Liver (tissue), 3 donors: ENCODE measurements at regions not wholly inside any gene's neighbourhood (a gene's known extent, or its start where the extent isn't known, plus 50 kb on each side); places are given as distances from the start of the nearest gene placed in this dataset.

Experiments used
- CTCF ChIP-seq: fragments of 150-350 bp; IDR thresholded peaks from 2 replicates; pipeline ENCODE4 v1.5.1; 2017; ENCODE audit warnings: improper control_type of control experiment, low read depth, low read length; ENCODE audit not compliant: missing input control
- EGR1 ChIP-seq, 2 donors: IDR thresholded peaks; 2 replicates each; pipeline ENCODE4 v1.6.1; 2016 to 2018; ENCODE audit warnings: antibody characterized with exemption in 2 of 2, low read depth in 2 of 2
- HNF4G ChIP-seq: IDR thresholded peaks from 2 replicates; pipeline ENCODE4 v1.6.1; 2016; ENCODE audit warnings: antibody characterized with exemption
- JUND ChIP-seq, 2 donors: IDR thresholded peaks; 2 replicates each; pipeline ENCODE4 v1.6.1; 2016; ENCODE audit warnings: antibody characterized with exemption in 2 of 2
- MAX ChIP-seq: IDR thresholded peaks from 2 replicates; pipeline ENCODE4 v1.6.1; 2016; ENCODE audit warnings: antibody characterized with exemption
- NR2F2 ChIP-seq: IDR thresholded peaks from 2 replicates; pipeline ENCODE4 v1.6.1; 2016; ENCODE audit warnings: antibody characterized with exemption
- RXRA ChIP-seq, 2 donors: IDR thresholded peaks; 2 replicates each; pipeline ENCODE4 v1.6.1; 2017 to 2018; ENCODE audit warnings: antibody characterized with exemption in 2 of 2, mild to moderate bottlenecking in 1 of 2
- SP1 ChIP-seq: IDR thresholded peaks from 2 replicates; pipeline ENCODE4 v1.6.1; 2018; ENCODE audit warnings: antibody characterized with exemption, mild to moderate bottlenecking
- TAF1 ChIP-seq: conservative IDR thresholded peaks from 2 replicates; pipeline ENCODE4 v1.6.1; 2016; ENCODE audit warnings: antibody characterized with exemption, mild to moderate bottlenecking
- YY1 ChIP-seq: IDR thresholded peaks from 2 replicates; pipeline ENCODE4 v1.6.1; 2016; ENCODE audit warnings: antibody characterized with exemption, mild to moderate bottlenecking
- TF ChIP-seq, protein P1 (sequence below): IDR thresholded peaks from 2 replicates; pipeline ENCODE4 v1.6.1; 2016; ENCODE audit warnings: antibody characterized with exemption, mild to moderate bottlenecking
- TF ChIP-seq, protein P2 (sequence below): IDR thresholded peaks from 2 replicates; pipeline ENCODE4 v1.6.1; 2016; ENCODE audit warnings: antibody characterized with exemption
- donor health status: healthy.
- donor health status: healthy.

DNA sequence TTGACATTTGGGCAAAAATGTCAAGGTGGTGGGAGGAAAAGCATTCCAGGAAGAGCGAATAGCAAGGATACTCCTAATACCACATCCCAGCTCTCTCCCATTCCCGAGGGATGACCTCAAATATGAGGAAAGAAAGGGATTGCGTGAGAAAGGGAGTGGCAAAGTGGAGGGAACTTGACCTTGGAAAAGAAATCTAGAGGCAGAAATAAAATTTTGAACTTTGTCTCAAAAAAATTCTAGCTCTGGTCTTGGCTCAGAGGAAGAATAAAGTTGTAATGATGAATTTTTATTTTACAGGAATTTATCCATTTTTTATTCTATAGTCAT, 127.8 kb downstream of the TBX19 start:
- no peak for TF ChIP-seq CTCF
- no peak for TF ChIP-seq SP1
- no peak for TF ChIP-seq YY1
- TF ChIP-seq, protein P1, sequence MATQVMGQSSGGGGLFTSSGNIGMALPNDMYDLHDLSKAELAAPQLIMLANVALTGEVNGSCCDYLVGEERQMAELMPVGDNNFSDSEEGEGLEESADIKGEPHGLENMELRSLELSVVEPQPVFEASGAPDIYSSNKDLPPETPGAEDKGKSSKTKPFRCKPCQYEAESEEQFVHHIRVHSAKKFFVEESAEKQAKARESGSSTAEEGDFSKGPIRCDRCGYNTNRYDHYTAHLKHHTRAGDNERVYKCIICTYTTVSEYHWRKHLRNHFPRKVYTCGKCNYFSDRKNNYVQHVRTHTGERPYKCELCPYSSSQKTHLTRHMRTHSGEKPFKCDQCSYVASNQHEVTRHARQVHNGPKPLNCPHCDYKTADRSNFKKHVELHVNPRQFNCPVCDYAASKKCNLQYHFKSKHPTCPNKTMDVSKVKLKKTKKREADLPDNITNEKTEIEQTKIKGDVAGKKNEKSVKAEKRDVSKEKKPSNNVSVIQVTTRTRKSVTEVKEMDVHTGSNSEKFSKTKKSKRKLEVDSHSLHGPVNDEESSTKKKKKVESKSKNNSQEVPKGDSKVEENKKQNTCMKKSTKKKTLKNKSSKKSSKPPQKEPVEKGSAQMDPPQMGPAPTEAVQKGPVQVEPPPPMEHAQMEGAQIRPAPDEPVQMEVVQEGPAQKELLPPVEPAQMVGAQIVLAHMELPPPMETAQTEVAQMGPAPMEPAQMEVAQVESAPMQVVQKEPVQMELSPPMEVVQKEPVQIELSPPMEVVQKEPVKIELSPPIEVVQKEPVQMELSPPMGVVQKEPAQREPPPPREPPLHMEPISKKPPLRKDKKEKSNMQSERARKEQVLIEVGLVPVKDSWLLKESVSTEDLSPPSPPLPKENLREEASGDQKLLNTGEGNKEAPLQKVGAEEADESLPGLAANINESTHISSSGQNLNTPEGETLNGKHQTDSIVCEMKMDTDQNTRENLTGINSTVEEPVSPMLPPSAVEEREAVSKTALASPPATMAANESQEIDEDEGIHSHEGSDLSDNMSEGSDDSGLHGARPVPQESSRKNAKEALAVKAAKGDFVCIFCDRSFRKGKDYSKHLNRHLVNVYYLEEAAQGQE: no peak
- no peak for TF ChIP-seq EGR1 (IDR thresholded peaks at IDR 0.05; ENCODE audit: low read depth in 2 of 2)
- TF ChIP-seq MAX: no peak
- no peak for TF ChIP-seq TAF1
- TF ChIP-seq NR2F2: no peak
- no peak for TF ChIP-seq RXRA (IDR thresholded peaks at IDR 0.05)
- TF ChIP-seq, protein P2, sequence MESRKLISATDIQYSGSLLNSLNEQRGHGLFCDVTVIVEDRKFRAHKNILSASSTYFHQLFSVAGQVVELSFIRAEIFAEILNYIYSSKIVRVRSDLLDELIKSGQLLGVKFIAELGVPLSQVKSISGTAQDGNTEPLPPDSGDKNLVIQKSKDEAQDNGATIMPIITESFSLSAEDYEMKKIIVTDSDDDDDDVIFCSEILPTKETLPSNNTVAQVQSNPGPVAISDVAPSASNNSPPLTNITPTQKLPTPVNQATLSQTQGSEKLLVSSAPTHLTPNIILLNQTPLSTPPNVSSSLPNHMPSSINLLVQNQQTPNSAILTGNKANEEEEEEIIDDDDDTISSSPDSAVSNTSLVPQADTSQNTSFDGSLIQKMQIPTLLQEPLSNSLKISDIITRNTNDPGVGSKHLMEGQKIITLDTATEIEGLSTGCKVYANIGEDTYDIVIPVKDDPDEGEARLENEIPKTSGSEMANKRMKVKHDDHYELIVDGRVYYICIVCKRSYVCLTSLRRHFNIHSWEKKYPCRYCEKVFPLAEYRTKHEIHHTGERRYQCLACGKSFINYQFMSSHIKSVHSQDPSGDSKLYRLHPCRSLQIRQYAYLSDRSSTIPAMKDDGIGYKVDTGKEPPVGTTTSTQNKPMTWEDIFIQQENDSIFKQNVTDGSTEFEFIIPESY: no peak
- no peak for TF ChIP-seq JUND (IDR thresholded peaks at IDR 0.05)
- no peak for TF ChIP-seq HNF4G
